GM23338 (cell line): ENCODE measurements at regions not wholly inside any gene's neighbourhood (a gene's known extent, or its start where the extent isn't known, plus 50 kb on each side); places are given as distances from the start of the nearest gene placed in this dataset.

Experiments used
- CREB1 ChIP-seq: fragments of 250-450 bp; sonication (Bioruptor Pico); IDR thresholded peaks from 2 replicates; pipeline ENCODE4 v1.5.0; 2020; ENCODE audit warnings: low read depth, mild to moderate bottlenecking, moderate library complexity
- EZH2 ChIP-seq: fragments of 200-600 bp; sonication (generic); IDR thresholded peaks from one replicate; pipeline ENCODE4 v1.8.0; 2017; ENCODE audit warnings: antibody characterized with exemption, mild to moderate bottlenecking, low read depth; ENCODE audit not compliant: unreplicated experiment
- POLR2AphosphoS5 ChIP-seq: IDR thresholded peaks from 2 replicates; pipeline ENCODE4 v1.6.1; 2016; ENCODE audit warnings: antibody characterized with exemption, low read depth
- TF ChIP-seq, protein P1 (sequence below), 2 experiments: fragments of 200-600 bp in 1 of 2; sonication (generic) in 1 of 2; conservative IDR thresholded peaks; 2 replicates each; pipeline versions ENCODE4 v1.5.1 to v1.6.1; 2016 to 2017; ENCODE audit warnings: antibody characterized with exemption in 2 of 2, low read depth in 2 of 2, mild to moderate bottlenecking in 2 of 2, moderate library complexity in 1 of 2
- TF ChIP-seq, protein P2 (sequence below): IDR thresholded peaks from one replicate; pipeline ENCODE4 v1.6.1; 2018; ENCODE audit warnings: antibody characterized with exemption; ENCODE audit not compliant: unreplicated experiment

DNA sequence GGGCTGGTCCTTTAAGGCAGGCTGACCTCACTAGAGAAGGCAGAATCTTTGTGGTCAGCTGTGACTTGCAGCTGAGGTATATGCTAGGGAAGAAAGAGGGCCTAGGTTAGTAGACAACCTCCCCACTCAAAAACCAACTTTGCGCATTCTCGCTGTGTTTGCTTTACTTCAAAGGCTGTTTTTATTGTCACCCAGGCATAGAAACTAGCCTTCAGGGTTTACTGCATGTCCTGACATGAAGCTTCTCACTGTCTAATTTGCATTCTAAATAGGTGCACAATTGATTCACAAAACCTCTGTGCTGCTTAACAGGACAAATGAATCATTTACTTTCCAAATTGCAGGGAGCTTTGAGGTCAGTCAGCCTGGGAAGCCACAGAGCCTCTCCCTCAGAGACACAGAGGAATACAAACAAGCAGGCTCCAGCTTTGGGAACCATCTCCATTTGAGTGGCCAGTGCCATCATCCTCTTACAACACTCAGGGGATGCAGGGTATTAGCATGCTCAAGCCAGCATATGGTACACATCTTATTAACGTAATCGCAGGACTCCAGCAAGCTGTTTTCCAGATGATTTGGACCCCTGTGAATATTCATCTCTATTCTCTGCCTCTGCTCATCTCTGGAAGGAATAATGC is 596.4 kb upstream of the GHITM start:
- TF ChIP-seq, protein P1, sequence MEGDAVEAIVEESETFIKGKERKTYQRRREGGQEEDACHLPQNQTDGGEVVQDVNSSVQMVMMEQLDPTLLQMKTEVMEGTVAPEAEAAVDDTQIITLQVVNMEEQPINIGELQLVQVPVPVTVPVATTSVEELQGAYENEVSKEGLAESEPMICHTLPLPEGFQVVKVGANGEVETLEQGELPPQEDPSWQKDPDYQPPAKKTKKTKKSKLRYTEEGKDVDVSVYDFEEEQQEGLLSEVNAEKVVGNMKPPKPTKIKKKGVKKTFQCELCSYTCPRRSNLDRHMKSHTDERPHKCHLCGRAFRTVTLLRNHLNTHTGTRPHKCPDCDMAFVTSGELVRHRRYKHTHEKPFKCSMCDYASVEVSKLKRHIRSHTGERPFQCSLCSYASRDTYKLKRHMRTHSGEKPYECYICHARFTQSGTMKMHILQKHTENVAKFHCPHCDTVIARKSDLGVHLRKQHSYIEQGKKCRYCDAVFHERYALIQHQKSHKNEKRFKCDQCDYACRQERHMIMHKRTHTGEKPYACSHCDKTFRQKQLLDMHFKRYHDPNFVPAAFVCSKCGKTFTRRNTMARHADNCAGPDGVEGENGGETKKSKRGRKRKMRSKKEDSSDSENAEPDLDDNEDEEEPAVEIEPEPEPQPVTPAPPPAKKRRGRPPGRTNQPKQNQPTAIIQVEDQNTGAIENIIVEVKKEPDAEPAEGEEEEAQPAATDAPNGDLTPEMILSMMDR (conservative IDR thresholded peaks at IDR 0.05; ENCODE audit: low read depth in 2 of 2), result no peak
- TF ChIP-seq EZH2, result no peak
- TF ChIP-seq, protein P2, sequence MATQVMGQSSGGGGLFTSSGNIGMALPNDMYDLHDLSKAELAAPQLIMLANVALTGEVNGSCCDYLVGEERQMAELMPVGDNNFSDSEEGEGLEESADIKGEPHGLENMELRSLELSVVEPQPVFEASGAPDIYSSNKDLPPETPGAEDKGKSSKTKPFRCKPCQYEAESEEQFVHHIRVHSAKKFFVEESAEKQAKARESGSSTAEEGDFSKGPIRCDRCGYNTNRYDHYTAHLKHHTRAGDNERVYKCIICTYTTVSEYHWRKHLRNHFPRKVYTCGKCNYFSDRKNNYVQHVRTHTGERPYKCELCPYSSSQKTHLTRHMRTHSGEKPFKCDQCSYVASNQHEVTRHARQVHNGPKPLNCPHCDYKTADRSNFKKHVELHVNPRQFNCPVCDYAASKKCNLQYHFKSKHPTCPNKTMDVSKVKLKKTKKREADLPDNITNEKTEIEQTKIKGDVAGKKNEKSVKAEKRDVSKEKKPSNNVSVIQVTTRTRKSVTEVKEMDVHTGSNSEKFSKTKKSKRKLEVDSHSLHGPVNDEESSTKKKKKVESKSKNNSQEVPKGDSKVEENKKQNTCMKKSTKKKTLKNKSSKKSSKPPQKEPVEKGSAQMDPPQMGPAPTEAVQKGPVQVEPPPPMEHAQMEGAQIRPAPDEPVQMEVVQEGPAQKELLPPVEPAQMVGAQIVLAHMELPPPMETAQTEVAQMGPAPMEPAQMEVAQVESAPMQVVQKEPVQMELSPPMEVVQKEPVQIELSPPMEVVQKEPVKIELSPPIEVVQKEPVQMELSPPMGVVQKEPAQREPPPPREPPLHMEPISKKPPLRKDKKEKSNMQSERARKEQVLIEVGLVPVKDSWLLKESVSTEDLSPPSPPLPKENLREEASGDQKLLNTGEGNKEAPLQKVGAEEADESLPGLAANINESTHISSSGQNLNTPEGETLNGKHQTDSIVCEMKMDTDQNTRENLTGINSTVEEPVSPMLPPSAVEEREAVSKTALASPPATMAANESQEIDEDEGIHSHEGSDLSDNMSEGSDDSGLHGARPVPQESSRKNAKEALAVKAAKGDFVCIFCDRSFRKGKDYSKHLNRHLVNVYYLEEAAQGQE, result no peak
- no peak for TF ChIP-seq POLR2AphosphoS5
- no peak for TF ChIP-seq CREB1 (CRISPR knock-in tag)
